ENCODE measurements at regions not wholly inside any gene's neighbourhood (a gene's known extent, or its start where the extent isn't known, plus 50 kb on each side); places are given as distances from the start of the nearest gene placed in this dataset.

DNA sequence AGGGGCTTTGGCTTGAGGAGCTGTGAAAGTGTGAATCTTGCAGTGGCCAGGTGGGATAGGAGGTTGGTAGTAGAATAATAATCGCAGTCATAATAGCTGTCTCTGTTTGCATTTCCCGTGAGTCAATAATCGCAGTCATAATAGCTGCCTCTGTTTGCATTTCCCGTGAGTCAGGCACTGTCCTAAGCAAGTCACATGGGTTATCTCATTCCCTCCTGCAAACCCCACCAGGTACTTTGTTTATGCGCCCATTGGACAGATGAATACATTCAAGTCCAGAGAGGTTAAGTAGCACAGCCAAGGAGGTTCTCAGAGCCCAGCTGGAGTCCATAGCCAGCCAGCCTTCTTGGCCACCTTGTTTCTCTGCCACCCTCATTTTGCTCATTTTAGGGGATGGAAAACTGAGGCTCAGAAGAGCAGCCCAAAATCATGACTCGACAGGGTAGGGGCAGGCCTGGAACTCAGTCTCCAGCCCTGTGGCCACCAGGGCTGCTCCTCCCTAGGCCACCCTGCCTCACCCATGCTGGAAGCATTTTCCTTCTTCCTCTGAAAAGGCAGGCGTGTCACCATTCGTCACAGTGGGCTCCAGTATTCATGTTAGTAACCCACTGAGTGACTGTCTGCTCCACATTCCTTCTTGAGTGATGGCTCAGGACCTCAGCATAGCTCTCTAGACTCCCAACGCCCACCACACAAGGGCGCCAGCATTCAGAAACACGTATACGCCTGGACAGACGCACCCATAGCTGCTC, 206.2 kb downstream of the URI1 start:
- Histone ChIP-seq H3K27me3 (no peaks in the 10 kb centered on the region), H3K36me3 (no peaks in the 10 kb centered on the region), H3K9me3 (no peaks in the 10 kb centered on the region), H3K4me1 (peaks cover 18% of the 10 kb centered on the region), H3K4me3 (ENCODE audit: low read depth, low read length) (no peak overlapping the region)
- no peak for DNase-seq
- TF ChIP-seq, protein P1, sequence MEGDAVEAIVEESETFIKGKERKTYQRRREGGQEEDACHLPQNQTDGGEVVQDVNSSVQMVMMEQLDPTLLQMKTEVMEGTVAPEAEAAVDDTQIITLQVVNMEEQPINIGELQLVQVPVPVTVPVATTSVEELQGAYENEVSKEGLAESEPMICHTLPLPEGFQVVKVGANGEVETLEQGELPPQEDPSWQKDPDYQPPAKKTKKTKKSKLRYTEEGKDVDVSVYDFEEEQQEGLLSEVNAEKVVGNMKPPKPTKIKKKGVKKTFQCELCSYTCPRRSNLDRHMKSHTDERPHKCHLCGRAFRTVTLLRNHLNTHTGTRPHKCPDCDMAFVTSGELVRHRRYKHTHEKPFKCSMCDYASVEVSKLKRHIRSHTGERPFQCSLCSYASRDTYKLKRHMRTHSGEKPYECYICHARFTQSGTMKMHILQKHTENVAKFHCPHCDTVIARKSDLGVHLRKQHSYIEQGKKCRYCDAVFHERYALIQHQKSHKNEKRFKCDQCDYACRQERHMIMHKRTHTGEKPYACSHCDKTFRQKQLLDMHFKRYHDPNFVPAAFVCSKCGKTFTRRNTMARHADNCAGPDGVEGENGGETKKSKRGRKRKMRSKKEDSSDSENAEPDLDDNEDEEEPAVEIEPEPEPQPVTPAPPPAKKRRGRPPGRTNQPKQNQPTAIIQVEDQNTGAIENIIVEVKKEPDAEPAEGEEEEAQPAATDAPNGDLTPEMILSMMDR (IDR thresholded peaks at IDR 0.05; ENCODE audit: low read depth, low read length) = no peak

DNA sequence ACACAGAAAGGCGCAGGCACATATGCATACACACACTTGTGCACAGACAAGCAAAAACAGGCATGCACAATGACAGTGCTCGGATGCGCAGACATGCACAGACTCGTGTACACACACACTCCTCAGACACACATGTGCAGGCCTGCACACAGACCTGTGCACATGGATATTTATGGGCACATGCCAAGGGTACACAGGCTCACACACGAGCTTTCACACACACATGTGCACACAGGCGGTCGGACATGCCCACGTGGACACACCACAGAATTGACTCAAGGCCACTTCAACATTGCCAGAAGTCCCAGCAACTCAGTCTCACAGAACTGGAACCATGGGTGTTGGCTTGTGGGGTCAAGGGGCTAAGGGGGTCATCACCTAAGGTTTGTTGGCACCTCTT, 206.8 kb downstream of the URI1 start:
- TF ChIP-seq, protein P1 (IDR thresholded peaks at IDR 0.05; ENCODE audit: low read depth, low read length) = no peak
- Histone ChIP-seq H3K27me3 (no peaks in the 10 kb centered on the region), H3K4me1 (peaks cover 19% of the 10 kb centered on the region), H3K4me3 (ENCODE audit: low read depth, low read length) (no peak overlapping the region), H3K36me3 (no peaks in the 10 kb centered on the region), H3K9me3 (no peaks in the 10 kb centered on the region)
- no peak for DNase-seq

DNA sequence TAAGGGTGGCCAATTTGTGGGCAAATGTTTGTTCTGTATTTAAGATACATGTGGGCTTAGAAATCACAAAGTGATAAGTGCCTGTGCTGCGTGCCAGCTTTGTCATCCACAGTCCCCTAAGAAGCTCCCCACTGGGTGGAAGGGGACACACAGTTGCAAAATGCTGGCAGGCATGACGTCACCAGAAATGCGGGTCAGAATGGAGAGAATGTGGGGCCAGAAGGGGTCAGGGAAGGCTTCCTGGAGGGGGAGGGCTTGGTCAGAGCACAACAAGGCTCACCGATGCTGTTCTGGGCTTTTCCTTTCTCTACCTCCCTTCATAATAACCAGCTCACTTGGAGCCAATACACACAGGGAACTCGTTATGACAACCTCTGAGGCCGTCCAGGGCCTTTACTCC, 207.3 kb downstream of the URI1 start:
- TF ChIP-seq, protein P1 (IDR thresholded peaks at IDR 0.05; ENCODE audit: low read depth, low read length) = no peak
- no peaks in the 10 kb centered on the region for H3K27me3 ChIP-seq
- H3K4me1 ChIP-seq = peaks cover 19% of the 10 kb centered on the region
- DNase-seq = no peak
- H3K4me3 ChIP-seq (ENCODE audit: low read depth, low read length) = no peak overlapping the region
- H3K36me3 ChIP-seq = no peaks in the 10 kb centered on the region
- H3K9me3 ChIP-seq = no peaks in the 10 kb centered on the region

DNA sequence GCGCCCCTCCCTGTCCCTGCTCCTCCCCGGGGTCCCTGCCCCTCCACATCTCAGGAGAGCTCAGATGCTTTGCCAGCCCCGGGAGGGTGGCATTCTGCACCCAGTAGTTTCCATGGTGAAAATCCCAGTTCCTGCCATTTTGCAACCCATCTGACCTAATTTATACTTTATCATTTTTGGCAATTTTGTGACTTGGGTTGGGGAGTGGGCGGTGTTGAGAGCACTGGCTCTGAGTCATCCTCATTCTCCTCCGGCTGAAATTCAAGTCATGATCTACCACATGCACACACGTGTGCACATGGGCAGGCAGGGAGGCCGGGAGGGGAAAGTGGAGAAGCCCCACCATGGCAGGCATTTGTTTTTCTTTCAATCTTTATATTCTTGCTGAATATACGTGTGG, 208.6 kb downstream of the URI1 start:
- TF ChIP-seq, protein P1 (IDR thresholded peaks at IDR 0.05; ENCODE audit: low read depth, low read length) = no peak
- Histone ChIP-seq H3K9me3 (no peaks in the 10 kb centered on the region), H3K4me1 (peaks cover 28% of the 10 kb centered on the region), H3K36me3 (no peaks in the 10 kb centered on the region), H3K4me3 (ENCODE audit: low read depth, low read length) (no peak overlapping the region), H3K27me3 (no peaks in the 10 kb centered on the region)
- DNase-seq = no peak

DNA sequence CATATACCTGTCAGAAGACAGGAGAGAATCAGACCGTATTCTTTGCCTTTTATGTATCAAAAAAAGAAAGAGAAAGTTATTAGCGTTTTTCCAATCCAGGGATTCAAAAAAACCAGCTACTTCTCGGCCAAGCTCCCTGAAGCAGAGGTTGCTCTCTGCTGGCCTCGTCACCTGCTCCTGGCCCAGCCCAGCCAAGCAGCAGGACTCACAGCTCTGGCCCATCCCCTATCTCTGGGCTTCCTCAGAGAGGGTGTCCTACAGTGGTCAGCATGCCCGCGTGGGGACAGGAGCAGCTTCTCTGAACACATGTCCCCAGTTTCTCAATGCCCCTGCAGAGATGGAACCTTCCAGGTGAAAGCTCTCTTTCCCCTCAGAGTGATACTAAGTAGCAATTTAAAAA, 209.0 kb downstream of the URI1 start:
- no peak overlapping the region for H3K4me3 ChIP-seq (ENCODE audit: low read depth, low read length)
- H3K27me3 ChIP-seq = no peaks in the 10 kb centered on the region
- TF ChIP-seq, protein P1 (IDR thresholded peaks at IDR 0.05; ENCODE audit: low read depth, low read length) = no peak
- peaks cover 32% of the 10 kb centered on the region for H3K4me1 ChIP-seq
- H3K9me3 ChIP-seq = no peaks in the 10 kb centered on the region
- DNase-seq = no peak
- H3K36me3 ChIP-seq = no peaks in the 10 kb centered on the region

DNA sequence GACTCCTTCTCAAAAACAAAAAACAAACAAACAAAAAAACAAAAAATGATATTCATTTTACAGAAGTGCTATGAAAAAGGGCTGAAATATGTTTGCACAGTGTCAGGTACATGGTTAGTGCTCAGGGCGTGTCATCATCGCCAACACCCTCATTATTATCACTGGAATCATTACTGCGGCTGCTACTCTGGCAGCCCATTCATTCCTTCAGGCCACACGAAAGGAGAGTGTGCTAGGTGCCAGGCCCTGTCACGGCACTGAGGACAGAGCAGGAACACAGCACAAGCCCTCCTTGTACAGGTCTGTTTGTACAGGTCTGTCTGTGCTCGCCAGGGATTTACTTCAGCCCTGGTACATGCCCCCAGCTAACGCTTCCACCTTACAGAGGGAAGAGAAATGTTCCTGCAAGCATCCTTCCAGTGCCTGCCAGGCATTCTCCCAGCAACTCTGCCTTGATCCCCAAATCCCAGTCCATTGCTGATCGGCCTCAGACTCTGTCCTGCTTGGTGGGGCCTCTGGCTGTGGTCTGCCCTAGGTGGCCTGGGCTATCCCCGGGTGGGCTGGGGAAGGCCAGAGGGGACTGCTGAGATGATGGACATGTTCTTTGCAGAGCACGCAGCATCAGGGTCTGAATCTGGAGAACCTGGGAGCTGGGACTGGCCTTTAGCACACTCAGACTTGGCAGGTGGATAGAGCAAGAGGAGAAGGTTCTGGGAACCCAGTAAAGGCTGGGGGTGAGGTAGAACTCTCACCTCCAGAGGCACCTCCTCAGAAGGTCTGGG, 210.7 kb downstream of the URI1 start:
- H3K9me3 ChIP-seq = no peaks in the 10 kb centered on the region
- no peak overlapping the region for H3K4me3 ChIP-seq (ENCODE audit: low read depth, low read length)
- TF ChIP-seq, protein P1 (IDR thresholded peaks at IDR 0.05; ENCODE audit: low read depth, low read length) = no peak
- no peaks in the 10 kb centered on the region for H3K27me3 ChIP-seq
- H3K4me1 ChIP-seq = peaks cover 34% of the 10 kb centered on the region
- no peaks in the 10 kb centered on the region for H3K36me3 ChIP-seq
- no peak for DNase-seq

Data from BE2C (cell line).